Daoy (cell line): ENCODE measurements at regions not wholly inside any gene's neighbourhood (a gene's known extent, or its start where the extent isn't known, plus 50 kb on each side); places are given as distances from the start of the nearest gene placed in this dataset.

Experiments used
- DNase-seq: peaks from one replicate; pipeline ENCODE4 v3.0.0-alpha.2; 2015; ENCODE audit warnings: low read depth

DNA sequence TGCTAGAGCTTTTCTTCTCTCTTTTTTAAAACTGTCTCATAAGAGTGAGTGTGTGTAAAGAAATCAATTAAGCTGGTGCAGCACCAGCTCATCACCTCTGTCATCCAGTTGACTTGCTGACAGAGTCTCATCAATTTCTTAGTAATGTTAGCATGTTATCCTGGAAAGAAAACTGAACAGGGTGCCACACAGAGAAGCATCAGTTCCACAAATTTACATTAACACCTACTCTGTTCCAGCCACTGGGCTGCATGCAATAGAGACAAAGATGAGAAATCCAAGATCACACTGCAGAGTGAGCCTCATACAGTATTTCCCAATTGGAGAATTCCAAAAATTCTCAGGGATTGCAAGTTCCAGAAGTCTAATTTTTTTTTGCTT, 207.0 kb upstream of the CITED2 start:
- no peak for DNase-seq

DNA sequence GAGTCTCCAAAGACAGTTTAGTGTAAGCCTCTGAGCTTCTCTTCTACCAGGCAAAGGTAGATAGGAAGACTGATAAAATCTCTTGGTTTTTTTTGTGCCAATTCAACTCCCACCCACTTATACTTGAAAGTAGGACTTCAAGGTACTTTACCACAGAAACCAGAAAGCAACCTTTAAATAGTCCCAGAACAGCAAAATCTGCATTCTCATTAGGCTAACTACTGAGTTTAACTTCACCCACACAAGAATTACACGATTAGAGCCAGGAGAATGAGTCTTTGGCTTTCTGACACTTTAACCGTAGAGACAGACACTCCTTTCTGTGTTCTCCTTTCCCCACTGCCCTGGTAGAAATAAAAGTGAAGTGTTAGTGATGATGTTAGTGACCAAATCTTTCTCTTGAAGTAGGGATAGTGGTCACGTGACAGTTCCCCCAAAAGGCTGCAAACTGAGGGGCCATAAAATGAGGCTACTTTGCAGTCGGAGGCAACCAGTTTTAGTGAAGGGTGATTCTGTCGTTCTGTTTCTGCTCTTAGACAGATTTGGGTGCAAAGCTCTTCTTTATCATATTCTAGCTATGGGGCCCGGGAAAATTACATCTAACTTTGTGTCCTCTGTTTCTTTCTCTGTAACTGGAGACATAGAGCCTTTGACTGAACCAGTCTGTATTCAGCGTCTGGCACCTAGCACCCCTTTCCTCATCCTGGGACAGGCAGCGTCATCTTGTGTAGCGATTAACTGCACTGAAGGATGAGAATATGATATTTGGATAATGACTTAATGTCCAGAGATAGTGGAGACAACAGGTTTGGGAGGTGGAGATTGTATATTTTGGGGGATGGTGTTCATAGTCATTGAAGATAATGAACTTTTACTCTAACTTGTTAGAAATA, 206.4 kb upstream of the CITED2 start:
- DNase-seq, result no peak

DNA sequence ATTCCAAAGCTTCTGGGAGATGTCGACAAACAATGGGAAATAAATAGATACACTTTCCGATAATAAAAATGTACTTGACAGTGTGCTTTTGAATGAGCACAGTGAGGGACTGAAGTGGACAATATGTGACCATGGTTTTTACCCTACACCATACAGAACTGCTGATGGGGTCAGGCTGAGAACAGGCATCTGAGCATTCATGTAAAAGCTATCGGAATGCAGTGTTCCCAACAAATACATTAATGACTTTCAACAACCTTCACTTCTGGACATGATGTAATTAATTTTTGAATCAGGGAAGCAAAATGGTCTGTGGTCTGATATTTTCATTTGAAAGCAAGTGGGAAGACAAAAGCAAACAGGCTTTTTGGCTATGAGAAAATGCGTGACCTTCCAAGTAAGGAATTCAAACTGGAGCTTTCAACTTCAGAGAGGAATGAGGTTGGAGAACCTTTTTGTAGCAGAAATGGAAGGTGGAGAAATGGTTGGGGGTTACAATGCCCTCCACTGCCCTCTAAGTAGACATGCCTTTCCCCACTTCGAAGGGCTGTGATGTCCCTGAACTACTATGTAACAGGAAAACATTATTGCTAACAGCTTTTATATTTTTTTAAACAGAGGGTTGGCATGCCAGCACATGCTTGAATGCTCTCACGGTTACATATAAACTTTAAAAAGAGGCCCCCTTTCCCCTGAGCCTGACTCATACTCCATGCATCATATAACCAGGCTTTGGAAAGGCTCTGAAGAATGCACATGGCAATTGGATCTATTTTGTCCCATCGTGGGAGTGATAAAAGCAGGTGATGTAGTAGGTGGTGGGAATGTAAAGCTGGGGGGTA, 203.5 kb upstream of the CITED2 start:
- DNase-seq, result peak; percentile 71

DNA sequence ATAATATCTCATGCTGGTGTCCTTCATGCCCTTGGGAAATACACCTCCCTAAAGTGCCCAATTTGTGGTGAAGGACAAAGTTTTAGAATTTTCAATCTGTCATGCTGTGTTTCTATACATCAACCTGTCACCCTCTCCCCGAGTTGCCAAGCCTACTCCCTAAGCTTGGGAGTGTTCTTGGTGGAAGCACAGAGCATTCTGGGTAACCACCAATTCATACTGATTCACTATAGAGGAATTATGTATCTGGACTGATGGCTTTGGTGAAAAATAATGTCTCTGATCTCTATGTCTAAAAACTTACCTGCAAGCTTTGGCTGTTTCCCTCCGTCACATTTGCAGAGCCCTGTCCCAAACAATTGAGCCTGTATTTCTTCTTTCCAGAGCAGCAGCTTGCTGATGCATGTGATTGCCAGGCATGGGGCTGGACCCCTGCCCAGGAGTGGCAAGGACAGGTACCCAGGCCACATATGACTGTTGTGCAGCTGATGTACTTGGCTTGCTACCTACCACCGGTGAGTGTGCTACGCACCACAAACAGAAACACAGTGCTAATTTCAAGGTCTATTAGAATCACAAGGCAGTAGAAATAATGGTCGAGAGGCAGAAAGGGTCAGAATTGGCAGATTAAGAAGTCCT, 202.8 kb upstream of the CITED2 start:
- no peak for DNase-seq

DNA sequence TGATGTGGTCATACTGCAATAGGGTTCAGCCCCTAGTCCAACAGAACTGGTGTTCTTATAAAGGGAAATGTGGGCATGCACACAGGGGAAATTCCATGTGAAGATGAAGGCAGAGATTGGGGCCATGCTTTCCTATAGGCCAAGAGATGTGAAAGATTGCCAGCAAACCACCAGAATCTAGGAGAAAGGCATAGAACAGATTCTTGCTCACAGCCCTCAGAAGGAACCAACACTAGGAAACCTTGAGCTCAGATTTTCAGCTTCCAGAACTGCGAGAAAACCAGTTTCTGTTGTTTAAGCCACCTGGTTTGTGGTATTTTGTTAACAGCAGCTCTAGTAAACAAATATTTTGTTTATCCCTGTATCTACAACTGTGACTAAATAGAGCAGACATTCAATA, 197.6 kb upstream of the CITED2 start:
- DNase-seq, result no peak

DNA sequence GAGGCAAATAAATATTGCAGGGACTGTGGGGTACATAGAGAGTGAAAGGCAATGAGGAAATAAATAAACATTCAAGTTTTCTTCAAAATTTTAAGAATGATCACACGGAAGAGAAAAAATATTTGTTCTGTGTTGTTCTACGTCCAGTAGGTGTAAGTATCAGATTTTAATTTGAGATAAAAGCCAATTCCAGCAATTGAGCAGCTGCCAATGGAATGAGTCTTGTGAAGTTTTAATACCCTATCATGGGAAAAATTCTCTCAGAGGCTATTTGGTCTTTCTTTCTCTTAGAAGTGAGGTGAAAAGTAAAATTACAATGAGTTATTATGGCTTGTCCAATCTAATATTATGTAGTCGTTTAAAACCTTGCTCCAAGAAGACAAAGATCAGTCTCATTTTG, 195.7 kb upstream of the CITED2 start:
- DNase-seq, result no peak

DNA sequence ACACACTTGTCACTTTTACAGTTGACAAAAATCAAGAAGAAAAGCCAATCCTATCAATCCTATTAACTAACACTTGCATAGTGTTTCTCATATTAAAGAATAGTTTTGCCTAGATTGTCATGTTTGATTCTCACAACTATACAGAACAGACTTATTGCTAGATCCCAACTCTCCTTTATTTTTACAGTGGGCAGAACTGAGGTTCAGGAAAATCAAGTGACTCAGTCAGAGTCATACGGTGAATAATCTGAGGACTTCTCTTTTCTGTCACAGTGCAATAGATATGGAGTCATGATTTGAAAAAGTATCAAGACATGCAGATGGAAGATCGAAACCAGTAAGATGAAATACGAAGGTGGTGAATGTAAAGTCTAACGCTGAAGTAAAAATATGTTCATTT, 195.1 kb upstream of the CITED2 start:
- DNase-seq, result peak; percentile 57

DNA sequence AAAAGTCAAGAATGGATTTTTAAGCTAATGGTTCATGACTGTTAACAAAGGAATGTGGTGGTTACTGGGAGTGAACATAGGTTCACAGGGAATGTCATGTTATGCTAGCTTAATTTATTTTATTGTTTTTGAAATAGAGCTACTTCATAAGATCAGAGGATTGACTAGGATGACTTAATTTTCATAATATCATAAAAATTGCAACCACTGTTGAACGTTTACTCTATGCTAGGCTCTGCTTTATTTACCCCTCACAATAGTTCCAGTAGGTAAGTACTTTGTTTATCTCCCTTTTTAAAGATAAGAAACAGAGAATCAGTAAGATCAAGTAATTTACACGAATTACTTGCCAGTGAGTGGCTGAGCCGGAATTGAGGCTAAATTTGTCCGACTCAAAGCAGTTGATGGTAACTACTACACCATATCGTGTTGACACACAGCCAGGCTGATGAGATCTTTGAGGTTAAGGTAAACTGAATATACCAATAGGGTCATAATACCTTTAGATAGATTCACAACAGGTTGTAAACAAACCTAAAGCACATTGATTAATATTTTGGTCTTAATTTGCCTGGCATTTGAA, 194.6 kb upstream of the CITED2 start:
- peak; percentile 68 for DNase-seq

DNA sequence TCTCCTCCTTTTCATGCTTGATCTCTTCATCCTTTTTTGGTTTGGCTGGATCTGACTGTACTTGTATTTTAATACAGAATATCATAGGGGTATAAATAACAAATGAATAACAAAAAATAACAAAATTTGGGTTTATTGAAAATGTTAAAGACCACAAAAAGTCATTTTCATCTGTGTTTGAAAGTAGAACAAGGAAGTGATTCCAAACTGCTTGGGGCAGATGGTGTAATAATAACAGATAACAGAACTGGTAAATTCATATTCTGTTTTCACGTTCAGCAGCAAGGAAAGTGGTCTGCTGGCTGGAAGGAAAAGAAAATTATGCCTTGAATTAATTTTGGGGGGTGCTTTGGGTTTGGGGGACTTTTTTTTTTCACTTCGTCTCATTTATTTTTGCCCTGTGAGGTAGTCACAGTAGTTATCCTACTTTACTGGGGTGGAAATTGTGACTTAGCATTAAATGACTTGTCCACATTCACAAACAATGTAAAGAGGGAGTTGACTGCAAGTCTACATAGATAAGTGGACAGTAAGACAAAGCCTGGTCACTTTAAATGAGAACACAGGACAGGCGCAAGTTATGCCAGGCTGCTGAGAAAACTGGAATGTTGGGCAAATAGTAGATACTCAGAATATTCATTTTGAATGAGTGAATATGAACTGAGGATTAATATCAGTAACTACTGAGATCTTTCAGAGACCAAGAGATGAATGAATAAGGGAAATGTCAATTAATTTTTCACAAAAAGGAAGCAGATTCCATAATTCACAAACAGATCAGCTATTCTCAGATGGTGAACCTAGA, 193.9 kb upstream of the CITED2 start:
- no peak for DNase-seq

DNA sequence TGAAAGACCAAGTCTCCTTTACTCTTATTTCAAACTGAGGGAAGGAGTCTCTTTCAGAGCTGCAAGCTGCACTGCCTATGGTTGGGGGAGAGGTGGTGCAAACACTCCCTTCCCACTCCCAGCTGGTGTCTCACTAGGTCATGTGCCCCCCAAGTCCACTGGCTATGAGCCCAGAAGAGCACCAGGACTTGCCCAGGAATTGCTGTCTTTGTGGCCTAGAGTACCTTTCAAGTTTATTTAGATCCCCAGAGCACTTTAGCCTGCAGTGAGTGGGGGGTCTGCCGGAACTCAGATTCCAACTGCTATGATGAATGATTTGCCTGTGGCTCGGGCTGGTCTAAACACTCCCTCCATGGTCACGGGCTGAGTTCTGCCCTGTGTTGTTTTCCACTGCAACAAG, 192.6 kb upstream of the CITED2 start:
- no peak for DNase-seq

DNA sequence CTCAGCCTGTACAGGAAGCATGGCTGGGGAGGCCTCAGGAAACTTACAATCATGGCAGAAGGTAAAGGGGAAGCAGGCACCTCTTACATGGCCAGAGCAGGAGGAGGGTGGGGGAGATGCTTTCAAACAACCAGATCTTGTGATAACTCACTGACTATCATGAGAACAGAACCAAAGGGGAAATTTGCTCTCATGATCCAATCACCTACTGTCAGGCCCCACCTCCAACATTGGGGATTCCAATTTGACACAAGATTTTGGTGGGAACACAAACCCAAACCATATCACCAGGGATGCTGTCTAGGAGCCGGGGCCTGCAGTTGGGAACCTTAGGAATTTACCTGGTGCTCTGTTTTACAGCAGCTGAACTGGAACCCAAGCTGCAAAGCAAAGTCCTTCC, 191.1 kb upstream of the CITED2 start:
- no peak for DNase-seq

DNA sequence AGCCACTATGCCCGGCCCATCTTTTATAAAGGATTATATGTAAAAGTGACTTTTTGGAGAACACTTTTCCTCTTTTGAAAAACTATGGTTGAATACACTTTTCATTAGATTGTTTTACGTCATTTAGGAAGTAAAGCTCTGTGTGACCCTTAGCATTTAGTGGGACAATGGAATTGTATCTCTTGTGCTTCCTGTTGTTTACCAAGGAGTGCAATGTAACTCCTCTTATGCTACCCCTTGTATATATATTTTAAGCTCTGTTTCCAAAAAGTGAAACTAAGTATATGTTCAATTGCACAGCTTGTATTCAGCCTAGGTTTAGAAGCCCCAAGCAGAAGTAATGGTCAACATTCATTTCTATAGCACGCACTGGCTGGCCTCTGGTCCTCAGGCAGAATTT, 183.1 kb upstream of the CITED2 start:
- DNase-seq, result no peak

DNA sequence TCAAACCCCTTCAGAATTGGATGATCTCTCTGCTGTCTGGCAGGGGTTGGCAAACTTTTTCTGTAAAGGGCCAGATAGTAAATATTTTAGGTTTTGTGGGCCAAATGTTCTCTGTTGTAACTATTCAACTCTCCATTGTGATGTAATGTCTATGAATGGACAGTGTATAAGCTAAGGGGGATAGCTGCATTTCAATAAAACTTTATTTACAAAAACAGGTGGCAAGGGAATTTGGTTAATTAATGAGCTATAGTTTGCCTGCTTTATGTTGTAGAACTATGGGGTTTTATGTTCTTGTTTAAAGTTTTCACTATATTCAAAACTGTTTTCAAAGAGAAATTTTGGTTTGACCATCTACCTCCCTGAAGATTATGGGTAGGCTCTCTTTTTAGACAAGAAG, 182.1 kb upstream of the CITED2 start:
- no peak for DNase-seq

DNA sequence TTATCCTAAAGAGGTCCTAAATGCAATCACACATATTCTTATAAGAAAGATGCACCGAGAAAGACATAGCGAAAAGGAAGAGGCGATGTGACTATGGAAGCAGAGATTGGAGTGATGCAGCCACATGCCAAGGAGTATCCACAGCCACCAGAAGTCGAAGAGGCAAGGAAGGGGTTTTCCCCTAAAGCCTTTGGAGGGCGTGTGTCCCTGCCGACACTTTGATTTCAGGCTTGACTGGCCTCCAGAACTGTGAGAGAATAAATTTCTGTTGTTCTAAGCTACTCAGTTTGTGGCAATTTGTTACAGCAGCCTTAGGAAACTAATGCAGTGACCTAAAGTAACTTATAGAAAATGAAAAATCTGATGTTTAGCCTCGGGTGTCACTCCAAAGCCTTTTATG, 179.5 kb upstream of the CITED2 start:
- no peak for DNase-seq

DNA sequence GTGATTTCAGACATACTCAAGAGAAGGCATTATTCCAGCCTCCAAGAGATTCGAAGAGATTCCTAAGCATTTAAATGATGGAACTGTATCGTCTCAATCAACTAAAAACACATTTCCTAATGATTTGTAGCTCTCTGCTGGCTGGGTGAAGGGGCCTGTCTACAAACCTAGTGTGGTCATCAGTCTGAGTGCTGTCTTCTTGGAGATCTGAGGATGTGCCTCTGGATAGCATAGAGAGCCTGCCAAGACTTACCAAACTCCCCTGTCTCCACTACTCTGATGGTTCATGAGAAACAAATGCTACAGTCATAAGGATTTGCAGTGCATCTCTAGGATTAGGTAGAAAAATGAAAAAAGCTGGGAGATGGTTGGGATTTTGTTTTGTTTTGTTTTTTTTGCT, 176.9 kb upstream of the CITED2 start:
- no peak for DNase-seq

DNA sequence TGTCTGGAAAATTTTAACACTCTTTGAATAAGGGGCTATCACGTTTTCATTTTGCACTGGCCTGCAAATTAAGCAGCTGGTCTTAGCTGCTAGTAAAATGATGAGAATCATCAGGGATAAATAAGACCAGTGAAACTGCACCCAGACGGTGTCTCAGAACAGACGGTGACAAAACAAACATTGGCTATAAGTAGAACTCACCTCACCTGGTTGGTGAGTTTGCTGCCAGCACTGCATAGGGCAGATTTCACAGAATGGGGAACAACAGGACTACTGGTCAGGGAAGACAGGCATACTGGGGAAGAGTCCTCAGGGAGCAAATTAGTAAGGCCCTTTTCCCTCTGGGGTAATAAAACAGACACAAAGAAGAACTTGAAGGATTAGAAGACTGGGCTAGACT, 175.9 kb upstream of the CITED2 start:
- DNase-seq, result no peak

DNA sequence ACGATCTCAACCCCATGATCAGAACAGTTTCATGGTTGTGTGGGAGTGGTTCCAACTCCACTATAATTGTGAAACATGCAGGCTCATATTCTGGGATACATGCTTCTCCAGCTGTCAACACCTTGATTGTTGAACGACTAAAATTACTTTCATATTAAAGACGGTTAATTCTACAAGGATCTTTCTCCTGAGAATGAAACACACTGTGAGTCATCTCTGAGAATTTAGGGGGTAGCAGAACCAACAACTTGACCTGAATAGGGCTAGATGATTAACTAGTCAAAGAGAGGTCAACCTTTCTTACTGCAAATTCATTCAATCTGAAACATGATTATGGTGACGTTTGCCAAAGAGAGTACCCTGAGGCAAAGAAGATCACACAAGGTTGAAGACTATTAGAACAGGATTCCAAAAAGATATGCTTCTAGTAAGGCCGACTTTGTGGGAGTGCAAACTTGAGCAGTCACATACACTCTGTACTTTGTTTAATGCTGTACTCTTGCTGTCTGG, 175.2 kb upstream of the CITED2 start:
- DNase-seq, result no peak

DNA sequence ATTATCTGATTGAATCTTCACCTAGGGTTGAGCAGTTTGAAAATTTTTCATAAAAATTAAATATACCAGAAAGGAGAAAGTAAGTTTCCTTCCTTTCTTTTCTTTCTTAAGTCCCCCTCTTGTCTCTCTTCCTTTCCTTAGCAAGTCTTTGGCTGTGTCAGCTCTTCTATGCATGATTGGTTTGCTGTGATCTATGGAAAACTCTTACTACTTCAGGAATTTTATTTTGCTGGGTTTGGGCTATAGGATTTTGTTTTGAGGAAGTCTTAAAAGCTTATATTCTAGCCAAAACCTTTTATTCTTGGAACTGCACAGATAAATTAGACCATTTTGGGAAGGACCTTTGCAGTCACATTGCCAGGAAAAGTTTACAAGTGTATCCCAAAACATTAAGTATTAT, 173.4 kb upstream of the CITED2 start:
- DNase-seq, result no peak

DNA sequence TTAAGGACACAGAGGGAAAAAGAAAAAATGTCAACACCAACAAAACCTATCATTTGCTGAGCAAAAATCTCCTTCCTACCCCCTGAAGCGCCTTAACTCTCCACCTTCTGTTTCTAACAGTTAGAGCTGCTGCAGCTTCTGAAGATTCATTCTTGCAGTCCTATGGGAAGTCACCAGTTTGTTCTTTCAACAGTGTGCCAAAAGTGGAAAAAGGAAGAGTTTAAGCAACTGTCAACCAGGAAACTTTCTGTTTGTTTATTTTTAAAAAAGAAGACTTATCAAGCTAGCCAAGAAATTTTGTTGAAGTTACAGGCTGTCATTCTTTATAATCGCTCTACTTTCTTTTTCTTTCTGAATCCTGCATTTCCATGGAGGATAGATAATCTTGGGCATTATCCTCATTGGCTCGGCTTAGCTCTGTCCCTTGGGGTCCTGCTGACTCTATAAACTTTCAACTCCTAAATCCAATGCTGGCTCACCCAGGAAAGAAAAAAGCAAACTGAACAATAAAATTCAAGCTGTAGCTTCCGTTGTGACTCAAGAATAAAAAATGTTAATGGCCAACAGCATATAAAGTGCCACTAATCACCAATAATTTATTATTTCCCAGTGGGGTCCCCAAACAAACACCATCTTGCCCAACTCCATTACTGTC, 172.8 kb upstream of the CITED2 start:
- no peak for DNase-seq

DNA sequence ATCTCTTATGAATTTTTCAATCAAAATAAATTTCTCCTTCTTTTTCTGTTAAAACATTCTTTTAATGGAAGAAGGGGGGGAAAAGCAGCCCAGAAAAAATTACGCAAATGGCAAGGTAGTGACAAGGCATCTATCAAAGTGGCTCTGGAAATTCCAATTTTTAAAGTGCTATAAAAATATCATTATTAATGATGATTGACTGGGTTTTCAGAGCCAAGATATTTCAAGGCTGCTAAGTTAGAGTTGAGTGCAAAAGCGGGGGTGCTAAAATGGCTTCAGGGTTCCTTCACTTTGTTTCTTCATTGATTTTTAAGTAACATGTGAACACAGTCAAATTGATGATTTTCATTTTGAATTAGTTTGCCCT, 171.6 kb upstream of the CITED2 start:
- DNase-seq, result no peak
